ENCODE measurements at regions not wholly inside any gene's neighbourhood (a gene's known extent, or its start where the extent isn't known, plus 50 kb on each side); places are given as distances from the start of the nearest gene placed in this dataset.
"Not testable (repeated sequence)": the region's sequence is repeated elsewhere in the genome, so short reads cannot be mapped to it uniquely, and the experiment has no call there.

GRCh38 chr18:4807604-4808293 is 352.6 kb upstream of the DLGAP1 start:
- DNase-seq (ENCODE audit: low spot score) = no peak
- in situ Hi-C loops (cut with HindIII; ENCODE audit: low sequenced_read_pairs) = no loop called here

- in situ Hi-C loops (cut with HindIII; ENCODE audit: low sequenced_read_pairs) = no loop called here
Observed at GRCh38 chr18:4806331-4806730, 351.2 kb upstream of the DLGAP1 start.

GRCh38 chr18:4802296-4802695 is 347.2 kb upstream of the DLGAP1 start:
- in situ Hi-C loops (cut with HindIII; ENCODE audit: low sequenced_read_pairs) = no loop called here

More at GRCh38 chr18:4806331-4806730, 351.2 kb upstream of the DLGAP1 start:
- no peak for DNase-seq (ENCODE audit: low spot score)

GRCh38 chr18:4801151-4801550 is 346.0 kb upstream of the DLGAP1 start:
- in situ Hi-C loops (cut with HindIII; ENCODE audit: low sequenced_read_pairs) = no loop called here
- DNase-seq (ENCODE audit: low spot score) = no peak

More at GRCh38 chr18:4802296-4802695, 347.2 kb upstream of the DLGAP1 start:
- DNase-seq (ENCODE audit: low spot score) = no peak

- DNase-seq (ENCODE audit: low spot score) = no peak
- in situ Hi-C loops (cut with HindIII; ENCODE audit: low sequenced_read_pairs) = no loop called here
Observed at GRCh38 chr18:4797002-4797685, 342.0 kb upstream of the DLGAP1 start.

GRCh38 chr18:4789506-4789905 is 334.4 kb upstream of the DLGAP1 start:
- no peak for DNase-seq (ENCODE audit: low spot score)
- in situ Hi-C loops (cut with HindIII; ENCODE audit: low sequenced_read_pairs) = no loop called here

- in situ Hi-C loops (cut with HindIII; ENCODE audit: low sequenced_read_pairs) = no loop called here
Observed at GRCh38 chr18:4781873-4782272, 326.8 kb upstream of the DLGAP1 start.

GRCh38 chr18:4765401-4765800 is 310.3 kb upstream of the DLGAP1 start:
- DNase-seq (ENCODE audit: low spot score) = no peak
- in situ Hi-C loops (cut with HindIII; ENCODE audit: low sequenced_read_pairs) = no loop called here

More at GRCh38 chr18:4781873-4782272, 326.8 kb upstream of the DLGAP1 start:
- DNase-seq (ENCODE audit: low spot score) = no peak

GRCh38 chr18:4762330-4762729 is 307.2 kb upstream of the DLGAP1 start:
- DNase-seq (ENCODE audit: low spot score) = no peak
- in situ Hi-C loops (cut with HindIII; ENCODE audit: low sequenced_read_pairs) = no loop called here

- no peak for DNase-seq (ENCODE audit: low spot score)
- in situ Hi-C loops (cut with HindIII; ENCODE audit: low sequenced_read_pairs) = no loop called here
Observed at GRCh38 chr18:4758980-4759379, 303.9 kb upstream of the DLGAP1 start.

GRCh38 chr18:4755848-4756247 is 300.7 kb upstream of the DLGAP1 start:
- in situ Hi-C loops (cut with HindIII; ENCODE audit: low sequenced_read_pairs) = no loop called here
- DNase-seq (ENCODE audit: low spot score) = peak; percentile 24

GRCh38 chr18:4753151-4753550 is 298.0 kb upstream of the DLGAP1 start:
- in situ Hi-C loops (cut with HindIII; ENCODE audit: low sequenced_read_pairs); DNase-seq (ENCODE audit: low spot score): not testable (repeated sequence)

GRCh38 chr18:4751523-4751922 is 296.4 kb upstream of the DLGAP1 start:
- in situ Hi-C loops (cut with HindIII; ENCODE audit: low sequenced_read_pairs) = no loop called here
- DNase-seq (ENCODE audit: low spot score) = no peak

- DNase-seq (ENCODE audit: low spot score) = peak; percentile 50
- in situ Hi-C loops (cut with HindIII; ENCODE audit: low sequenced_read_pairs) = no loop called here
Observed at GRCh38 chr18:4750393-4751346, 295.6 kb upstream of the DLGAP1 start.

- no peak for DNase-seq (ENCODE audit: low spot score)
- in situ Hi-C loops (cut with HindIII; ENCODE audit: low sequenced_read_pairs) = no loop called here
Observed at GRCh38 chr18:4748975-4749374, 293.9 kb upstream of the DLGAP1 start.

- DNase-seq (ENCODE audit: low spot score) = no peak
Observed at GRCh38 chr18:4734903-4735302, 279.8 kb upstream of the DLGAP1 start.

GRCh38 chr18:4734021-4734420 is 278.9 kb upstream of the DLGAP1 start:
- DNase-seq (ENCODE audit: low spot score) = peak; percentile 79
- in situ Hi-C loops (cut with HindIII; ENCODE audit: low sequenced_read_pairs) = no loop called here

More at GRCh38 chr18:4734903-4735302, 279.8 kb upstream of the DLGAP1 start:
- in situ Hi-C loops (cut with HindIII; ENCODE audit: low sequenced_read_pairs) = no loop called here

GRCh38 chr18:4721545-4721944 is 266.4 kb upstream of the DLGAP1 start:
- in situ Hi-C loops (cut with HindIII; ENCODE audit: low sequenced_read_pairs) = no loop called here
- DNase-seq (ENCODE audit: low spot score) = no peak

- in situ Hi-C loops (cut with HindIII; ENCODE audit: low sequenced_read_pairs) = no loop called here
- DNase-seq (ENCODE audit: low spot score) = no peak
Observed at GRCh38 chr18:4720518-4720917, 265.4 kb upstream of the DLGAP1 start.

- no peak for DNase-seq (ENCODE audit: low spot score)
- in situ Hi-C loops (cut with HindIII; ENCODE audit: low sequenced_read_pairs) = no loop called here
Observed at GRCh38 chr18:4705894-4706293, 250.8 kb upstream of the DLGAP1 start.
